ENCODE measurements at regions not wholly inside any gene's neighbourhood (a gene's known extent, or its start where the extent isn't known, plus 50 kb on each side); places are given as distances from the start of the nearest gene placed in this dataset.

GRCh38 chr12:67758119-67758518 lies 109.6 kb downstream of the DYRK2 start:
- H3K36me3 ChIP-seq (ENCODE audit: control insufficient read depth, insufficient read depth, low read length), result no peaks in the 10 kb centered on the region
- no peaks in the 10 kb centered on the region for H3K4me1 ChIP-seq (ENCODE audit: control insufficient read depth, insufficient read depth, low read length, poor library complexity, severe bottlenecking)
- no peak overlapping the region for H3K27ac ChIP-seq (ENCODE audit: insufficient read depth, low read length, poor library complexity, severe bottlenecking)
- H3K4me3 ChIP-seq (ENCODE audit: insufficient read depth, low read depth, low read length, poor library complexity, severe bottlenecking), result no peak overlapping the region
- H3K27me3 ChIP-seq (replicated peaks; ENCODE audit: control insufficient read depth, insufficient read depth, low read length, poor library complexity, severe bottlenecking), result no peaks in the 10 kb centered on the region
- H3K9me3 ChIP-seq (ENCODE audit: control insufficient read depth, low read length), result no peaks in the 10 kb centered on the region
- DNase-seq, result no peak

- DNase-seq, result no peak
- Histone ChIP-seq H3K9me3 (ENCODE audit: control insufficient read depth, low read length) (no peaks in the 10 kb centered on the region), H3K4me1 (ENCODE audit: control insufficient read depth, insufficient read depth, low read length, poor library complexity, severe bottlenecking) (no peaks in the 10 kb centered on the region), H3K4me3 (ENCODE audit: insufficient read depth, low read depth, low read length, poor library complexity, severe bottlenecking) (no peak overlapping the region), H3K27ac (ENCODE audit: insufficient read depth, low read length, poor library complexity, severe bottlenecking) (no peak overlapping the region), H3K27me3 (replicated peaks; ENCODE audit: control insufficient read depth, insufficient read depth, low read length, poor library complexity, severe bottlenecking) (no peaks in the 10 kb centered on the region), H3K36me3 (ENCODE audit: control insufficient read depth, insufficient read depth, low read length) (no peaks in the 10 kb centered on the region)
These were observed 110.0 kb downstream of the DYRK2 start for GRCh38 chr12:67758521-67758920.

GRCh38 chr12:67759829-67760228 lies 111.3 kb downstream of the DYRK2 start:
- no peaks in the 10 kb centered on the region for H3K9me3 ChIP-seq (ENCODE audit: control insufficient read depth, low read length)
- H3K36me3 ChIP-seq (ENCODE audit: control insufficient read depth, insufficient read depth, low read length), result no peaks in the 10 kb centered on the region
- H3K27ac ChIP-seq (ENCODE audit: insufficient read depth, low read length, poor library complexity, severe bottlenecking), result no peak overlapping the region
- no peak for DNase-seq
- no peaks in the 10 kb centered on the region for H3K4me1 ChIP-seq (ENCODE audit: control insufficient read depth, insufficient read depth, low read length, poor library complexity, severe bottlenecking)
- H3K4me3 ChIP-seq (ENCODE audit: insufficient read depth, low read depth, low read length, poor library complexity, severe bottlenecking), result no peak overlapping the region
- no peaks in the 10 kb centered on the region for H3K27me3 ChIP-seq (replicated peaks; ENCODE audit: control insufficient read depth, insufficient read depth, low read length, poor library complexity, severe bottlenecking)

GRCh38 chr12:67760586-67761275 lies 112.2 kb downstream of the DYRK2 start:
- Histone ChIP-seq H3K27ac (ENCODE audit: insufficient read depth, low read length, poor library complexity, severe bottlenecking) (no peak overlapping the region), H3K4me3 (ENCODE audit: insufficient read depth, low read depth, low read length, poor library complexity, severe bottlenecking) (no peak overlapping the region), H3K9me3 (ENCODE audit: control insufficient read depth, low read length) (no peaks in the 10 kb centered on the region), H3K4me1 (ENCODE audit: control insufficient read depth, insufficient read depth, low read length, poor library complexity, severe bottlenecking) (no peaks in the 10 kb centered on the region), H3K36me3 (ENCODE audit: control insufficient read depth, insufficient read depth, low read length) (no peaks in the 10 kb centered on the region), H3K27me3 (replicated peaks; ENCODE audit: control insufficient read depth, insufficient read depth, low read length, poor library complexity, severe bottlenecking) (no peaks in the 10 kb centered on the region)
- DNase-seq, result no peak

GRCh38 chr12:67761566-67761965 lies 113.0 kb downstream of the DYRK2 start:
- H3K4me1 ChIP-seq (ENCODE audit: control insufficient read depth, insufficient read depth, low read length, poor library complexity, severe bottlenecking), result no peaks in the 10 kb centered on the region
- no peak for DNase-seq
- H3K36me3 ChIP-seq (ENCODE audit: control insufficient read depth, insufficient read depth, low read length), result no peaks in the 10 kb centered on the region
- no peak overlapping the region for H3K27ac ChIP-seq (ENCODE audit: insufficient read depth, low read length, poor library complexity, severe bottlenecking)
- H3K4me3 ChIP-seq (ENCODE audit: insufficient read depth, low read depth, low read length, poor library complexity, severe bottlenecking), result no peak overlapping the region
- no peaks in the 10 kb centered on the region for H3K9me3 ChIP-seq (ENCODE audit: control insufficient read depth, low read length)
- no peaks in the 10 kb centered on the region for H3K27me3 ChIP-seq (replicated peaks; ENCODE audit: control insufficient read depth, insufficient read depth, low read length, poor library complexity, severe bottlenecking)

- Histone ChIP-seq H3K27ac (ENCODE audit: insufficient read depth, low read length, poor library complexity, severe bottlenecking) (no peak overlapping the region), H3K4me1 (ENCODE audit: control insufficient read depth, insufficient read depth, low read length, poor library complexity, severe bottlenecking) (no peaks in the 10 kb centered on the region), H3K4me3 (ENCODE audit: insufficient read depth, low read depth, low read length, poor library complexity, severe bottlenecking) (no peak overlapping the region), H3K9me3 (ENCODE audit: control insufficient read depth, low read length) (no peaks in the 10 kb centered on the region), H3K27me3 (replicated peaks; ENCODE audit: control insufficient read depth, insufficient read depth, low read length, poor library complexity, severe bottlenecking) (no peaks in the 10 kb centered on the region), H3K36me3 (ENCODE audit: control insufficient read depth, insufficient read depth, low read length) (no peaks in the 10 kb centered on the region)
- no peak for DNase-seq
These were observed 115.5 kb downstream of the DYRK2 start for GRCh38 chr12:67764055-67764454.

- H3K27me3 ChIP-seq (replicated peaks; ENCODE audit: control insufficient read depth, insufficient read depth, low read length, poor library complexity, severe bottlenecking), result no peaks in the 10 kb centered on the region
- H3K4me3 ChIP-seq (ENCODE audit: insufficient read depth, low read depth, low read length, poor library complexity, severe bottlenecking), result no peak overlapping the region
- no peaks in the 10 kb centered on the region for H3K4me1 ChIP-seq (ENCODE audit: control insufficient read depth, insufficient read depth, low read length, poor library complexity, severe bottlenecking)
- no peaks in the 10 kb centered on the region for H3K9me3 ChIP-seq (ENCODE audit: control insufficient read depth, low read length)
- H3K36me3 ChIP-seq (ENCODE audit: control insufficient read depth, insufficient read depth, low read length), result no peaks in the 10 kb centered on the region
- no peak for DNase-seq
- H3K27ac ChIP-seq (ENCODE audit: insufficient read depth, low read length, poor library complexity, severe bottlenecking), result no peak overlapping the region
These were observed 116.5 kb downstream of the DYRK2 start for GRCh38 chr12:67764946-67765619.

- H3K27ac ChIP-seq (ENCODE audit: insufficient read depth, low read length, poor library complexity, severe bottlenecking), result no peak overlapping the region
- no peak for DNase-seq
- H3K9me3 ChIP-seq (ENCODE audit: control insufficient read depth, low read length), result no peaks in the 10 kb centered on the region
- no peaks in the 10 kb centered on the region for H3K27me3 ChIP-seq (replicated peaks; ENCODE audit: control insufficient read depth, insufficient read depth, low read length, poor library complexity, severe bottlenecking)
- H3K4me1 ChIP-seq (ENCODE audit: control insufficient read depth, insufficient read depth, low read length, poor library complexity, severe bottlenecking), result no peaks in the 10 kb centered on the region
- no peaks in the 10 kb centered on the region for H3K36me3 ChIP-seq (ENCODE audit: control insufficient read depth, insufficient read depth, low read length)
- no peak overlapping the region for H3K4me3 ChIP-seq (ENCODE audit: insufficient read depth, low read depth, low read length, poor library complexity, severe bottlenecking)
These were observed 117.5 kb downstream of the DYRK2 start for GRCh38 chr12:67765776-67766766.

GRCh38 chr12:67772267-67773169 lies 124.0 kb downstream of the DYRK2 start:
- no peaks in the 10 kb centered on the region for H3K36me3 ChIP-seq (ENCODE audit: control insufficient read depth, insufficient read depth, low read length)
- no peak for DNase-seq
- H3K27ac ChIP-seq (ENCODE audit: insufficient read depth, low read length, poor library complexity, severe bottlenecking), result no peak overlapping the region
- no peak overlapping the region for H3K4me3 ChIP-seq (ENCODE audit: insufficient read depth, low read depth, low read length, poor library complexity, severe bottlenecking)
- H3K27me3 ChIP-seq (replicated peaks; ENCODE audit: control insufficient read depth, insufficient read depth, low read length, poor library complexity, severe bottlenecking), result no peaks in the 10 kb centered on the region
- H3K9me3 ChIP-seq (ENCODE audit: control insufficient read depth, low read length), result no peaks in the 10 kb centered on the region
- H3K4me1 ChIP-seq (ENCODE audit: control insufficient read depth, insufficient read depth, low read length, poor library complexity, severe bottlenecking), result no peaks in the 10 kb centered on the region

All from effector memory CD4-positive, alpha-beta T cell (primary cell).